ENCODE measurements at regions not wholly inside any gene's neighbourhood (a gene's known extent, or its start where the extent isn't known, plus 50 kb on each side); places are given as distances from the start of the nearest gene placed in this dataset.

GRCh38 chr5:155408465-155408864 is 394.9 kb downstream of the KIF4B start:
- Histone ChIP-seq H3K4me3 (no peak overlapping the region), H3K27ac (no peak overlapping the region)
- TF ChIP-seq, protein P1, sequence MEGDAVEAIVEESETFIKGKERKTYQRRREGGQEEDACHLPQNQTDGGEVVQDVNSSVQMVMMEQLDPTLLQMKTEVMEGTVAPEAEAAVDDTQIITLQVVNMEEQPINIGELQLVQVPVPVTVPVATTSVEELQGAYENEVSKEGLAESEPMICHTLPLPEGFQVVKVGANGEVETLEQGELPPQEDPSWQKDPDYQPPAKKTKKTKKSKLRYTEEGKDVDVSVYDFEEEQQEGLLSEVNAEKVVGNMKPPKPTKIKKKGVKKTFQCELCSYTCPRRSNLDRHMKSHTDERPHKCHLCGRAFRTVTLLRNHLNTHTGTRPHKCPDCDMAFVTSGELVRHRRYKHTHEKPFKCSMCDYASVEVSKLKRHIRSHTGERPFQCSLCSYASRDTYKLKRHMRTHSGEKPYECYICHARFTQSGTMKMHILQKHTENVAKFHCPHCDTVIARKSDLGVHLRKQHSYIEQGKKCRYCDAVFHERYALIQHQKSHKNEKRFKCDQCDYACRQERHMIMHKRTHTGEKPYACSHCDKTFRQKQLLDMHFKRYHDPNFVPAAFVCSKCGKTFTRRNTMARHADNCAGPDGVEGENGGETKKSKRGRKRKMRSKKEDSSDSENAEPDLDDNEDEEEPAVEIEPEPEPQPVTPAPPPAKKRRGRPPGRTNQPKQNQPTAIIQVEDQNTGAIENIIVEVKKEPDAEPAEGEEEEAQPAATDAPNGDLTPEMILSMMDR (IDR thresholded peaks at IDR 0.05) = no peak
- DNase-seq (ENCODE audit: low spot score) = no peak

GRCh38 chr5:155416765-155417164 is 403.2 kb downstream of the KIF4B start:
- Histone ChIP-seq H3K4me3 (no peak overlapping the region), H3K27ac (no peak overlapping the region)
- DNase-seq (ENCODE audit: low spot score) = no peak
- TF ChIP-seq, protein P1 (IDR thresholded peaks at IDR 0.05) = no peak

DNA sequence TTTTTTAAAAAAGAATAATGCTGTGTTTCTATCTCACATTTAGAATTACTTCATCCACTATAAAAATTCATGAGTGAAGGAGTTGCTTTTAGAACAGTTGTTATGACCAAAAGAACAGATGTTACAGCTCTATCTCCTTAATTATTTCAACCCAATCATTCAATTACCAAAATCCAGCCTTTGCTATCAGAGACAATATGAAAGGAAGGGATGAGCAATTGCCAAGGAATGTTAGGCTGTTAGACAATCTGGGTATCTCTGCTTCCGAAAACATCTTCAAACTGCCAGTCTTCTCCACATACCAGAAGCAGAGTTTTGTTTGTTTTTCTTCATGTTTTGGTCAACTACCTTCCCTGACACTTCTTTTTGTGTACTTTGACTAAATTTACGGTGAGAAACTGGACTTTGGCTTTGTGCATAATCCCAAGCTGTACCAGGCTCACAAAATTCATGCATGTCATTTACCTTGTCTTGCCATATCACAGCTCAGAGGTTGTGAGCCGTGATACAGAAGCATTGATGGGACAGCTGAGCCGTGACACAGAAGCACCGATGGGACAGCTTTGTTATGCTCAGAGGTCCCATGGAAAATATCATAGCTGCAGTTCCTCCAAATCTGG is 405.5 kb downstream of the KIF4B start:
- DNase-seq (ENCODE audit: low spot score) = no peak
- no peak overlapping the region for H3K27ac ChIP-seq
- no peak overlapping the region for H3K4me3 ChIP-seq
- TF ChIP-seq, protein P1 (IDR thresholded peaks at IDR 0.05) = no peak

GRCh38 chr5:155430192-155430591 is 416.6 kb downstream of the KIF4B start:
- DNase-seq (ENCODE audit: low spot score) = no peak
- Histone ChIP-seq H3K27ac (no peak overlapping the region), H3K4me3 (no peak overlapping the region)
- TF ChIP-seq, protein P1 (IDR thresholded peaks at IDR 0.05) = no peak

DNA sequence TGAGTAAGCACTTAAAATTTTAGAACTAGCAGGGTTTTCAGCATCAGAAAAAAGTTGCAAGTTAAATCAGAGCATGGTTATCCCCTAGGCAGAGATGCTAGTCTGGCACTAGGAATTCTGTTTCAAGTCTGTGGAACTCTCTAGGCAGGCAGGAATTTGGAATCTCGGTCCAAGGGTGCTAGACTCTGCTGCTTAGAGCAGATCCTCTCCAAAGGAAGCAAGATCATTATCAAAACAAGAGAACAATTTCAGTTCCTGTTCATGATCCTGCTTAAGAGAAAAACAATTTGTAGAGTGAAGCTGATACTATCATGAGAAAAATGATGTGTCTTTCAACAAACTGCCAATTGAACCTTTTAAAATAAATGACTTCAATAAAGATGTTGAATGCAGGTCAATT is 420.7 kb downstream of the KIF4B start:
- Histone ChIP-seq H3K4me3 (no peak overlapping the region), H3K27ac (no peak overlapping the region)
- no peak for DNase-seq (ENCODE audit: low spot score)
- TF ChIP-seq, protein P1 (IDR thresholded peaks at IDR 0.05) = no peak

DNA sequence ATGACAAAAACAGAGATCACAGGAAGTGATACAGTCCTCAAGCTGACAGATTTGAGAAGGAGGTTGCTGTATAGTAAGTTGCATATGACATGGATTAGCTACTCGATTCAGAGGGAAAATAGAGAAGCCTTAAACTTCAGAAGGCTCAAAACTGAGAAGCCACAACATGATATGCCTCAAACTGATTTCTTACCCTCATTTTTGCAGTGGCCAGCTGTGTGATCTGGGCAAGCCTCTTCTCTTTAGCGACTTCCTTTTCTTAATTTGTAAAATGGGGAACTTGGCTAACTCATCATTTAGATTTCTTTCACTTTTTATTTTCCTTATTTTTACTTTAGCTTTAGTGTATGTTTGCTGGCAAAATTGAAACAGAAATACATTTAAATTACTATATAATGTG is 421.1 kb downstream of the KIF4B start:
- Histone ChIP-seq H3K27ac (no peak overlapping the region), H3K4me3 (no peak overlapping the region)
- TF ChIP-seq, protein P1 (IDR thresholded peaks at IDR 0.05) = no peak
- DNase-seq (ENCODE audit: low spot score) = no peak

- H3K4me3 ChIP-seq = no peak overlapping the region
- DNase-seq (ENCODE audit: low spot score) = no peak
- TF ChIP-seq, protein P1 (IDR thresholded peaks at IDR 0.05) = no peak
- H3K27ac ChIP-seq = no peak overlapping the region
Measured at GRCh38 chr5:155441849-155442248, 428.3 kb downstream of the KIF4B start.
